A549 (cell line): ENCODE measurements at regions not wholly inside any gene's neighbourhood (a gene's known extent, or its start where the extent isn't known, plus 50 kb on each side); places are given as distances from the start of the nearest gene placed in this dataset.

Experiments
- CEBPB ChIP-seq, 2 experiments: fragments of >200 bp in 1 of 2; sonication (Bioruptor Twin) in 1 of 2; formaldehyde crosslinking in 1 of 2; IDR thresholded peaks; 2 replicates each; pipeline ENCODE4 v1.6.1; 2012 to 2016
- CTCF ChIP-seq: fragments of >200 bp; sonication (Bioruptor Twin); formaldehyde crosslinking; IDR thresholded peaks from 3 replicates; pipeline ENCODE4 v1.5.1; 2016
- JUNB ChIP-seq: fragments of >200 bp; sonication (Bioruptor Twin); formaldehyde crosslinking; IDR thresholded peaks from 2 replicates; pipeline ENCODE4 v1.6.1; 2016
- MAZ ChIP-seq: fragments of 150-350 bp; IDR thresholded peaks from 2 replicates; pipeline ENCODE4 v1.6.1; 2014; ENCODE audit warnings: antibody characterized with exemption, low read depth, low read length, borderline replicate concordance
- POLR2AphosphoS2 ChIP-seq: conservative IDR thresholded peaks from 2 replicates; pipeline ENCODE4 v1.6.1; 2012; ENCODE audit warnings: low read length, improper control_type of control experiment, inconsistent platforms
- RAD21 ChIP-seq, 2 experiments: fragments of >200 bp in 1 of 2; sonication (Bioruptor Twin) in 1 of 2; formaldehyde crosslinking in 1 of 2; IDR thresholded peaks in 1 of 2; conservative IDR thresholded peaks in 1 of 2; 2 replicates in 1 of 2; 3 replicates in 1 of 2; pipeline ENCODE4 v1.6.1; 2012 to 2018; ENCODE audit warnings: inconsistent platforms in 1 of 2
- RCOR1 ChIP-seq: fragments of 150-350 bp; IDR thresholded peaks from 2 replicates; pipeline ENCODE4 v1.6.1; 2014; ENCODE audit warnings: antibody characterized with exemption, low read length, low read depth
- ZC3H11A ChIP-seq: fragments of 450-650 bp; IDR thresholded peaks from 2 replicates; pipeline ENCODE4 v1.6.1; 2014; ENCODE audit warnings: antibody characterized with exemption, mild to moderate bottlenecking

- no peak for TF ChIP-seq CEBPB (IDR thresholded peaks at IDR 0.05)
- no peak for TF ChIP-seq MAZ
- no peak for TF ChIP-seq ZC3H11A
- TF ChIP-seq RAD21 (conservative IDR thresholded peaks at IDR 0.05 in 1 of 2, IDR thresholded peaks at IDR 0.05 in 1 of 2), result no peak
- TF ChIP-seq POLR2AphosphoS2, result no peak
- TF ChIP-seq CTCF, result no peak
- TF ChIP-seq JUNB, result no peak
- no peak for TF ChIP-seq RCOR1
Observed at GRCh38 chr12:63264629-63265028, 113.6 kb upstream of the AVPR1A start.
